IMR-90 (cell line): ENCODE measurements at regions not wholly inside any gene's neighbourhood (a gene's known extent, or its start where the extent isn't known, plus 50 kb on each side); places are given as distances from the start of the nearest gene placed in this dataset.

Source experiments
- ATAC-seq: fragments of 200-7000 bp; cut with Tn5 transposase; 2 replicates; pipeline ENCODE4 v1.9.1; 2020; ENCODE audit warnings: low read depth, mild to moderate bottlenecking, moderate library complexity
- BruUV-seq: library from RNA; stranded (reverse); fragments of 400-500 nt; replicated peaks from 2 replicates; lab custom pipeline; 2021; lab: Mats Ljungman, UMichigan
- CTCF ChIA-PET: fragments of 300-600 bp; formaldehyde crosslinking; extraction: SDS; loops from one replicate; lab custom pipeline; 2021; ENCODE audit warnings: antibody characterized with exemption; lab: Yijun Ruan, JAX
- POLR2A ChIA-PET: fragments of 300-600 bp; sonication (Branson Sonifier 250); formaldehyde crosslinking; loops from one replicate; lab custom pipeline; 2022; ENCODE audit warnings: antibody characterized with exemption; ENCODE audit not compliant: unreplicated experiment; lab: Charles Lee
- DNase-seq: peaks from one replicate; pipeline ENCODE4 v3.0.0; 2013
- H2AFZ ChIP-seq: replicated peaks from 2 replicates; pipeline ENCODE3; 2013; ENCODE audit warnings: low read length, mild to moderate bottlenecking; ENCODE audit not compliant: poor library complexity
- H2AK5ac ChIP-seq: 2 replicates; pipeline ENCODE4 v1.6.1; 2013; ENCODE audit warnings: low read depth, low read length, inconsistent platforms
- H2AK9ac ChIP-seq: replicated peaks from 2 replicates; pipeline ENCODE3; 2013; ENCODE audit warnings: mild to moderate bottlenecking, low read depth, low read length, moderate library complexity; ENCODE audit not compliant: poor library complexity
- H2BK120ac ChIP-seq: 2 replicates; pipeline ENCODE4 v1.6.1; 2013; ENCODE audit warnings: low read depth, low read length, inconsistent platforms
- H2BK15ac ChIP-seq: 3 replicates; pipeline ENCODE4 v1.6.1; 2013; ENCODE audit warnings: low read depth, low read length, inconsistent platforms
- H2BK20ac ChIP-seq: 2 replicates; pipeline ENCODE4 v1.6.1; 2013; ENCODE audit warnings: low read depth, mild to moderate bottlenecking, inconsistent platforms, low read length, moderate library complexity
- H2BK5ac ChIP-seq: 2 replicates; pipeline ENCODE4 v1.6.1; 2013; ENCODE audit warnings: mild to moderate bottlenecking, low read depth, low read length, inconsistent platforms; ENCODE audit not compliant: poor library complexity, severe bottlenecking
- H3K14ac ChIP-seq: replicated peaks from 2 replicates; pipeline ENCODE4 v1.6.1; 2013; ENCODE audit warnings: low read depth, low read length, inconsistent platforms
- H3K18ac ChIP-seq: 2 replicates; pipeline ENCODE4 v1.6.1; 2013; ENCODE audit warnings: low read depth, low read length, control low read depth
- H3K23ac ChIP-seq: 2 replicates; pipeline ENCODE4 v1.6.1; 2013; ENCODE audit warnings: low read depth, low read length, inconsistent platforms
- H3K27ac ChIP-seq: 2 replicates; pipeline ENCODE4 v1.5.1; 2013; ENCODE audit warnings: mild to moderate bottlenecking, control low read depth, low read length; ENCODE audit not compliant: insufficient read depth
- H3K27me3 ChIP-seq: 2 replicates; pipeline ENCODE4 v1.6.1; 2013; ENCODE audit warnings: low read length; ENCODE audit not compliant: control insufficient read depth, insufficient read depth
- H3K36me3 ChIP-seq: 2 replicates; pipeline ENCODE4 v1.6.1; 2013; ENCODE audit warnings: low read length, mixed read lengths; ENCODE audit not compliant: control insufficient read depth, insufficient read depth
- H3K4ac ChIP-seq: 2 replicates; pipeline ENCODE4 v1.6.1; 2013; ENCODE audit warnings: low read depth, low read length, inconsistent platforms
- H3K4me1 ChIP-seq: 2 replicates; pipeline ENCODE4 v1.6.1; 2013; ENCODE audit warnings: low read length, mixed read lengths; ENCODE audit not compliant: control insufficient read depth, insufficient read depth
- H3K4me2 ChIP-seq: 2 replicates; pipeline ENCODE4 v1.6.1; 2013; ENCODE audit warnings: low read depth, mild to moderate bottlenecking, control low read depth, low read length, moderate library complexity
- H3K4me3 ChIP-seq: 2 replicates; pipeline ENCODE4 v1.5.1; 2013; ENCODE audit warnings: low read depth, mild to moderate bottlenecking, control low read depth, low read length, moderate library complexity; ENCODE audit not compliant: insufficient read depth
- H3K56ac ChIP-seq: 2 replicates; pipeline ENCODE4 v1.6.1; 2013; ENCODE audit warnings: low read length, inconsistent platforms; ENCODE audit not compliant: insufficient read depth; ENCODE audit errors: extremely low read depth
- H3K79me1 ChIP-seq, 2 experiments: 2 replicates each; pipeline ENCODE4 v1.6.1; 2013; ENCODE audit warnings: low read length in 2 of 2, inconsistent platforms in 1 of 2, low read depth in 1 of 2
- H3K9ac ChIP-seq: 2 replicates; pipeline ENCODE4 v1.6.1; 2013; ENCODE audit warnings: low read depth, low read length, control low read depth
- H3K9me1 ChIP-seq: 2 replicates; pipeline ENCODE4 v1.6.1; 2013; ENCODE audit warnings: low read length, inconsistent platforms; ENCODE audit not compliant: insufficient read depth
- H3K9me3 ChIP-seq: 2 replicates; pipeline ENCODE4 v1.6.1; 2013; ENCODE audit warnings: low read length; ENCODE audit not compliant: control insufficient read depth, insufficient read depth
- H4K20me1 ChIP-seq: 2 replicates; pipeline ENCODE4 v1.6.1; 2013; ENCODE audit warnings: low read length, inconsistent platforms; ENCODE audit not compliant: insufficient read depth
- H4K5ac ChIP-seq: 2 replicates; pipeline ENCODE4 v1.6.1; 2013; ENCODE audit warnings: mild to moderate bottlenecking, low read depth, low read length, control low read depth
- H4K8ac ChIP-seq, 2 experiments: 2 replicates each; pipeline ENCODE4 v1.6.1; 2013; ENCODE audit warnings: low read depth in 2 of 2, low read length in 2 of 2, control low read depth in 1 of 2, inconsistent platforms in 1 of 2
- H4K91ac ChIP-seq: 2 replicates; pipeline ENCODE4 v1.6.1; 2013; ENCODE audit warnings: low read depth, low read length, inconsistent platforms; ENCODE audit not compliant: insufficient read depth
- RAD21 ChIP-seq: IDR thresholded peaks from 2 replicates; pipeline ENCODE4 v1.6.1; 2012; ENCODE audit warnings: low read length, improper control_type of control experiment
- WGBS, 2 experiments: methylation state at CpG; one replicate each; pipeline versions ENCODE4 v1.1.5 to v1.1.7; 2013; ENCODE audit warnings: missing lambda C conversion rate in 2 of 2; ENCODE audit not compliant: insufficient read length in 1 of 2; ENCODE audit errors: extremely low coverage in 2 of 2; 5-methylcytosine and 5-hydroxymethylcytosine counted together
- dilution Hi-C: fragments of 300-500 bp; cut with HindIII; formaldehyde crosslinking; loops from one replicate; pipeline ENCODE4 v1.14.3; 2018; ENCODE audit warnings: low sequenced_read_pairs; ENCODE audit not compliant: unreplicated experiment
- in situ Hi-C: fragments of 300-500 bp; cut with MboI; formaldehyde crosslinking; loops from 3 replicates; pipeline ENCODE4 v1.14.3; 2019; ENCODE audit warnings: low sequenced_read_pairs, inconsistent platforms, mixed read lengths
- intact Hi-C: fragments of 100-400 bp; cut with micrococcal nuclease; formaldehyde crosslinking; loops from 2 replicates; pipeline ENCODE4 v1.10.0; 2022

DNA sequence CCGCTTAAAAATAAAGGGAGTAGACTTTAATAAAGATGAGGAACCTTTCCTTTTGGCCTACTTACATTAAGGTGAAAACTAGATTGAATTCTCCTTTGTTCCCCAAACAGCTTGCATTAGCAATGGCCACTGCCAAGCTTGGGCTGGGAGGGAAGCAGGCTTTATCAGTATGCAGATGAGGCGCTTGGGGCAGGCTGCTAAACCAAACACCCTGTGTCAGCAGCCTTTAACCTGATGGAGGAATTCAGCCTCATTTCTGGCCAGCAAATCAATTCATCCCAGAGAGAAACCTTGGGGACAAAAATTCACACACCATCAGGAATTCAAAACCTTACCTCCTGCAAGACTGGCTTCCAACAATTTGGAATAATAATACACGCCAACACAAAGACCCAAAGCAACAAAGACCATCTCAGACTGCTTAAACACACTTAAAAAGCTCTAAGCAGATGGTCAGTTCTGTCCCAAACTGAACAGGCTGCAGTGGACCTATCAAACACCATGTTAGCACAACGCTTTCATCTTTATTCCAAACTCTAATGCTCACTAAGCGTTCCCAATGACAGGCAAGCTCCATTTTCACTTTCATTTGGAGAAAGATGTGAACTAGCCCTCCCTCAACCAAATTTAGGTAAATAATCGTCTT lies 255.1 kb upstream of the CMC1 start:
- H3K23ac ChIP-seq, result no peak overlapping the region
- H3K14ac ChIP-seq, result no peak overlapping the region
- H3K18ac ChIP-seq, result no peak overlapping the region
- CTCF ChIA-PET, result no interaction called here
- H2AFZ ChIP-seq, result no peak overlapping the region
- H3K36me3 ChIP-seq, result no peaks in the 10 kb centered on the region
- H3K4me3 ChIP-seq, result no peak overlapping the region
- H4K20me1 ChIP-seq, result no peaks in the 10 kb centered on the region
- H3K4ac ChIP-seq, result no peak overlapping the region
- H3K9me3 ChIP-seq, result no peaks in the 10 kb centered on the region
- no peaks in the 10 kb centered on the region for H3K4me1 ChIP-seq
- DNase-seq (no peak), ATAC-seq (no peak)
- dilution Hi-C loops, result no loop called here
- no peak overlapping the region for H4K5ac ChIP-seq
- no peak overlapping the region for H2BK5ac ChIP-seq
- no peak overlapping the region for H2BK20ac ChIP-seq
- H3K27ac ChIP-seq, result no peak overlapping the region
- H3K56ac ChIP-seq, result no peak overlapping the region
- no peak overlapping the region for H4K91ac ChIP-seq
- H3K79me1 ChIP-seq, result no peaks in the 10 kb centered on the region
- H4K8ac ChIP-seq, result no peak overlapping the region
- no TSS peak for BruUV-seq
- no peak overlapping the region for H3K4me2 ChIP-seq
- in situ Hi-C loops, result no loop called here
- WGBS, 2 experiments, result 63% methylated on average over 2 of the region's 6 CpGs; no CpG with 5 or more reads in 1 of the 2 experiments
- H2BK15ac ChIP-seq, result no peak overlapping the region
- H3K9me1 ChIP-seq, result no peaks in the 10 kb centered on the region
- TF ChIP-seq RAD21, result no peak
- H2BK120ac ChIP-seq, result no peak overlapping the region
- no peaks in the 10 kb centered on the region; the same call in 1 of the 2 replicates for H3K27me3 ChIP-seq
- POLR2A ChIA-PET, result no interaction called here
- H3K9ac ChIP-seq, result no peak overlapping the region
- H2AK5ac ChIP-seq, result no peak overlapping the region
- intact Hi-C loops, result no loop called here
- no peak overlapping the region for H2AK9ac ChIP-seq
